B cell (primary cell): ENCODE measurements at regions not wholly inside any gene's neighbourhood (a gene's known extent, or its start where the extent isn't known, plus 50 kb on each side); places are given as distances from the start of the nearest gene placed in this dataset.

Source experiments
- ATAC-seq: fragments of 200-7000 bp; cut with Tn5 transposase; one replicate; pipeline ENCODE4 v1.10.0; 2021; ENCODE audit warnings: low read depth, mild to moderate bottlenecking, moderate number of reproducible peaks, moderate library complexity
- CTCF ChIA-PET: fragments of 350-600 bp; sonication (Branson Sonifier 250); formaldehyde crosslinking; loops from one replicate; lab custom pipeline; 2021; ENCODE audit warnings: antibody characterized with exemption, inconsistent platforms; lab: Charles Lee
- POLR2A ChIA-PET: fragments of 350-600 bp; sonication (Branson Sonifier 250); formaldehyde crosslinking; loops from one replicate; lab custom pipeline; 2021; ENCODE audit warnings: antibody characterized with exemption; lab: Charles Lee
- DNase-seq: peaks from one replicate; pipeline ENCODE4 v3.0.0; 2013
- H2AFZ ChIP-seq: 2 replicates; pipeline ENCODE4 v1.6.1; 2012; ENCODE audit warnings: mild to moderate bottlenecking, low read depth, low read length; ENCODE audit not compliant: insufficient read depth, poor library complexity, severe bottlenecking
- H3K27ac ChIP-seq, 2 donors: 1 replicate in 1 of 2; 2 replicates in 1 of 2; pipeline ENCODE4 v1.5.1; 2012 to 2013; ENCODE audit warnings: low read length in 2 of 2, mild to moderate bottlenecking in 2 of 2, moderate library complexity in 1 of 2
- H3K27me3 ChIP-seq, 4 experiments: fragments of 200-600 bp in 1 of 4; sonication (generic) in 1 of 4; replicated peaks in 1 of 4; 1 replicate in 2 of 4; 2 replicates in 2 of 4; pipeline versions ENCODE4 v1.6.1 to v1.7.0; 2013 to 2016; ENCODE audit warnings: low read length in 3 of 4, mild to moderate bottlenecking in 2 of 4, mixed read lengths in 1 of 4, moderate library complexity in 1 of 4; ENCODE audit not compliant: insufficient read depth in 4 of 4, control insufficient read depth in 3 of 4; ENCODE audit errors: control extremely low read depth in 1 of 4
- H3K36me3 ChIP-seq, 2 experiments: replicated peaks in 1 of 2; 1 replicate in 1 of 2; 2 replicates in 1 of 2; pipeline versions ENCODE4 v1.6.1 to v1.7.1; 2013; ENCODE audit warnings: low read length in 1 of 2; ENCODE audit not compliant: insufficient read depth in 2 of 2, control insufficient read depth in 1 of 2; ENCODE audit errors: control extremely low read depth in 1 of 2, extremely low read depth in 1 of 2
- H3K4me1 ChIP-seq, 2 donors: fragments of 200-600 bp in 1 of 2; sonication (generic) in 1 of 2; 1 replicate in 1 of 2; 2 replicates in 1 of 2; pipeline versions ENCODE4 v1.5.1 to v1.6.1; 2013 to 2017; ENCODE audit warnings: low read length in 2 of 2; ENCODE audit not compliant: control insufficient read depth in 2 of 2, insufficient read depth in 2 of 2
- H3K4me2 ChIP-seq: replicated peaks from 2 replicates; pipeline ENCODE3; 2012; ENCODE audit warnings: mild to moderate bottlenecking, low read depth, low read length; ENCODE audit not compliant: poor library complexity, severe bottlenecking
- H3K4me3 ChIP-seq, 5 experiments: fragments of 200-600 bp in 1 of 5; sonication (generic) in 1 of 5; 1 replicate in 3 of 5; 2 replicates in 2 of 5; pipeline versions ENCODE4 v1.5.1 to v1.7.0; 2011 to 2016; ENCODE audit warnings: low read length in 4 of 5, mild to moderate bottlenecking in 4 of 5, low read depth in 2 of 5, control low read depth in 1 of 5, moderate library complexity in 1 of 5; ENCODE audit not compliant: insufficient read depth in 1 of 5; ENCODE audit errors: control extremely low read depth in 1 of 5, extremely low read depth in 1 of 5
- H3K79me2 ChIP-seq: fragments of 200-600 bp; sonication (generic); one replicate; pipeline ENCODE4 v1.6.0; 2016; ENCODE audit warnings: low read length; ENCODE audit not compliant: control insufficient read depth, insufficient read depth
- H3K9ac ChIP-seq: fragments of 200-600 bp; sonication (generic); 2 replicates; pipeline ENCODE4 v1.6.1; 2017; ENCODE audit warnings: mild to moderate bottlenecking, low read length, moderate library complexity
- H3K9me3 ChIP-seq, 3 donors: one replicate each; pipeline versions ENCODE4 v1.6.1 to v1.7.1; 2013; ENCODE audit warnings: low read length in 2 of 3; ENCODE audit not compliant: control insufficient read depth in 2 of 3, insufficient read depth in 1 of 3; ENCODE audit errors: control extremely low read depth in 1 of 3
- H4K20me1 ChIP-seq: 2 replicates; pipeline ENCODE4 v1.6.0; 2012; ENCODE audit warnings: mild to moderate bottlenecking, low read length; ENCODE audit not compliant: insufficient read depth, control insufficient read depth, poor library complexity, severe bottlenecking
- H3K27ac Mint-ChIP-seq: one replicate; pipeline ENCODE4 v1.8.0; 2021; ENCODE audit warnings: mixed read lengths
- H3K27me3 Mint-ChIP-seq: one replicate; pipeline ENCODE4 v1.8.0; 2021; ENCODE audit warnings: mixed read lengths
- H3K4me1 Mint-ChIP-seq: one replicate; pipeline ENCODE4 v1.8.0; 2021; ENCODE audit warnings: mixed read lengths
- H3K4me3 Mint-ChIP-seq: one replicate; pipeline ENCODE4 v1.8.0; 2021; ENCODE audit warnings: mixed read lengths
- H3K9me3 Mint-ChIP-seq: one replicate; pipeline ENCODE4 v1.8.0; 2022; ENCODE audit warnings: mixed read lengths; ENCODE audit not compliant: insufficient read depth
- CTCF ChIP-seq: fragments of 200-600 bp; IDR thresholded peaks from one replicate; pipeline ENCODE4 v1.8.0; 2022; ENCODE audit warnings: antibody characterized with exemption, mild to moderate bottlenecking
- EZH2 ChIP-seq: IDR thresholded peaks from 2 replicates; pipeline ENCODE4 v1.6.1; 2012; ENCODE audit warnings: borderline replicate concordance, low read depth, mild to moderate bottlenecking, moderate library complexity, low read length; ENCODE audit not compliant: insufficient read depth, poor library complexity, severe bottlenecking
- WGBS: methylation state at CpG from one replicate; pipeline ENCODE4 v1.1.5; 2013; ENCODE audit warnings: missing lambda C conversion rate; ENCODE audit not compliant: insufficient coverage; 5-methylcytosine and 5-hydroxymethylcytosine counted together
- intact Hi-C: fragments of 100-400 bp; cut with micrococcal nuclease; formaldehyde crosslinking; loops from one replicate; pipeline ENCODE4 v1.10.0; 2022

GRCh38 chr12:33708935-33709334 is 269.3 kb upstream of the SYT10 start:
- no CpG with 5 or more reads among the region's 3 CpGs for WGBS
- POLR2A ChIA-PET = no interaction called here
- Mint-ChIP-seq H3K27ac (no peak overlapping the region), H3K4me3 (no peak overlapping the region), H3K4me1 (no peaks in the 10 kb centered on the region), H3K27me3 (no peaks in the 10 kb centered on the region), H3K9me3 (peaks cover 2% of the 10 kb centered on the region)
- no peak overlapping the region for H3K9ac ChIP-seq
- H3K79me2 ChIP-seq = no peaks in the 10 kb centered on the region
- no peak overlapping the region for H2AFZ ChIP-seq
- TF ChIP-seq CTCF (no peak), EZH2 (no peak)
- no peaks in the 10 kb centered on the region for H4K20me1 ChIP-seq
- no peaks in the 10 kb centered on the region for H3K27me3 ChIP-seq
- no peaks in the 10 kb centered on the region for H3K9me3 ChIP-seq
- DNase-seq = no peak
- no peaks in the 10 kb centered on the region for H3K4me1 ChIP-seq
- H3K4me2 ChIP-seq = no peak overlapping the region
- no peak for ATAC-seq
- intact Hi-C loops = no loop called here
- H3K27ac ChIP-seq = no peak overlapping the region
- no peaks in the 10 kb centered on the region for H3K36me3 ChIP-seq
- H3K4me3 ChIP-seq = no peak overlapping the region
- CTCF ChIA-PET = no interaction called here

GRCh38 chr12:33710548-33710947 is 270.9 kb upstream of the SYT10 start:
- no peak for ATAC-seq

More at GRCh38 chr12:33710548-33710947, 270.9 kb upstream of the SYT10 start:
- 80% methylated on average over 1 of the region's 2 CpGs for WGBS
- Mint-ChIP-seq H3K27ac (no peak overlapping the region), H3K4me1 (no peaks in the 10 kb centered on the region), H3K27me3 (no peaks in the 10 kb centered on the region), H3K4me3 (no peak overlapping the region), H3K9me3 (peaks cover 2% of the 10 kb centered on the region)
- no peaks in the 10 kb centered on the region for H3K27me3 ChIP-seq
- H3K4me3 ChIP-seq = no peak overlapping the region
- POLR2A ChIA-PET = no interaction called here
- no peak for DNase-seq
- H3K9me3 ChIP-seq = no peaks in the 10 kb centered on the region
- H3K79me2 ChIP-seq = no peaks in the 10 kb centered on the region
- no peak overlapping the region for H3K4me2 ChIP-seq
- H3K36me3 ChIP-seq = no peaks in the 10 kb centered on the region
- CTCF ChIA-PET = no interaction called here
- no peak overlapping the region for H3K9ac ChIP-seq
- no peak for TF ChIP-seq CTCF
- no peak for TF ChIP-seq EZH2
- intact Hi-C loops = no loop called here
- no peak overlapping the region for H3K27ac ChIP-seq
- no peaks in the 10 kb centered on the region for H3K4me1 ChIP-seq
- H4K20me1 ChIP-seq = no peaks in the 10 kb centered on the region
- H2AFZ ChIP-seq = no peak overlapping the region
